22Rv1 (cell line): ENCODE measurements at regions not wholly inside any gene's neighbourhood (a gene's known extent, or its start where the extent isn't known, plus 50 kb on each side); places are given as distances from the start of the nearest gene placed in this dataset.

Experiments
- ZFX ChIP-seq: fragments of 450-650 bp; IDR thresholded peaks from 2 replicates; pipeline ENCODE4 v1.6.1; 2017; ENCODE audit warnings: antibody characterized with exemption, borderline replicate concordance
- TF ChIP-seq, protein P1 (sequence below): fragments of 450-650 bp; IDR thresholded peaks from 2 replicates; pipeline ENCODE4 v1.5.1; 2017; ENCODE audit warnings: mild to moderate bottlenecking

DNA sequence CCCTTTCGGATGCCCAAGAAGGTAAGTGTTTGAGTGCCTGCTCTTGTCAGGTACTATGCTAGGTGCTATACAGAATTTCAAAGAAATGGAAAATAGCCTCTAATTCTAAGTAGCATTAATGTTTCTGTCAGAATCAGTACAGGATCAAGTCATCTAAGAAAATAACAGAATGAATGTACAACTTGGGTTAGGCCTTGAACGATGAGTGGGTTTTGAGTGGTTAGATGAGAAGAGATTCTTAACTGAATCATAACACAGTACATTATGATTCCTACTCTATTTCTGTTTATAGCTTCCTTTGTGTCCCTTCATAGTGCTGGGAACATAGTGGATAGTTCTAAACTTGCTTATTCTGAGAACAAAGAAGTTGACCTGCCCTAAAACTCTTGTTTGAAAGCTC, 253.9 kb downstream of the GLUD2 start:
- TF ChIP-seq, protein P1, sequence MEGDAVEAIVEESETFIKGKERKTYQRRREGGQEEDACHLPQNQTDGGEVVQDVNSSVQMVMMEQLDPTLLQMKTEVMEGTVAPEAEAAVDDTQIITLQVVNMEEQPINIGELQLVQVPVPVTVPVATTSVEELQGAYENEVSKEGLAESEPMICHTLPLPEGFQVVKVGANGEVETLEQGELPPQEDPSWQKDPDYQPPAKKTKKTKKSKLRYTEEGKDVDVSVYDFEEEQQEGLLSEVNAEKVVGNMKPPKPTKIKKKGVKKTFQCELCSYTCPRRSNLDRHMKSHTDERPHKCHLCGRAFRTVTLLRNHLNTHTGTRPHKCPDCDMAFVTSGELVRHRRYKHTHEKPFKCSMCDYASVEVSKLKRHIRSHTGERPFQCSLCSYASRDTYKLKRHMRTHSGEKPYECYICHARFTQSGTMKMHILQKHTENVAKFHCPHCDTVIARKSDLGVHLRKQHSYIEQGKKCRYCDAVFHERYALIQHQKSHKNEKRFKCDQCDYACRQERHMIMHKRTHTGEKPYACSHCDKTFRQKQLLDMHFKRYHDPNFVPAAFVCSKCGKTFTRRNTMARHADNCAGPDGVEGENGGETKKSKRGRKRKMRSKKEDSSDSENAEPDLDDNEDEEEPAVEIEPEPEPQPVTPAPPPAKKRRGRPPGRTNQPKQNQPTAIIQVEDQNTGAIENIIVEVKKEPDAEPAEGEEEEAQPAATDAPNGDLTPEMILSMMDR = no peak
- TF ChIP-seq ZFX = no peak
